ENCODE measurements at regions not wholly inside any gene's neighbourhood (a gene's known extent, or its start where the extent isn't known, plus 50 kb on each side); places are given as distances from the start of the nearest gene placed in this dataset.
"Not testable (repeated sequence)": the region's sequence is repeated elsewhere in the genome, so short reads cannot be mapped to it uniquely, and the experiment has no call there.

GRCh38 chr3:55143336-55143735, 215.5 kb upstream of the LRTM1 start:
- Histone ChIP-seq H3K4me3 (no peak overlapping the region), H3K27ac (no peak overlapping the region), H3K4me1 (no peaks in the 10 kb centered on the region), H3K9me3 (no peaks in the 10 kb centered on the region), H3K36me3 (no peaks in the 10 kb centered on the region), H3K27me3 (no peaks in the 10 kb centered on the region)
- TF ChIP-seq CTCF (IDR thresholded peaks at IDR 0.05), result no peak
- no peak for DNase-seq (ENCODE audit: low spot score)

- H3K9me3 ChIP-seq; H3K27ac ChIP-seq; DNase-seq (ENCODE audit: low spot score); H3K27me3 ChIP-seq; H3K4me1 ChIP-seq; H3K36me3 ChIP-seq; H3K4me3 ChIP-seq: not testable (repeated sequence)
Observed at GRCh38 chr3:55136291-55136690, 208.4 kb upstream of the LRTM1 start.

- no peak for DNase-seq (ENCODE audit: low spot score)
- Histone ChIP-seq H3K36me3 (no peaks in the 10 kb centered on the region), H3K4me3 (no peak overlapping the region), H3K4me1 (no peaks in the 10 kb centered on the region), H3K27ac (no peak overlapping the region), H3K27me3 (no peaks in the 10 kb centered on the region), H3K9me3 (no peaks in the 10 kb centered on the region)
- TF ChIP-seq CTCF (IDR thresholded peaks at IDR 0.05), result no peak
Observed at GRCh38 chr3:55128225-55128823, 200.5 kb upstream of the LRTM1 start.

GRCh38 chr3:55127565-55127964, 199.7 kb upstream of the LRTM1 start:
- no peaks in the 10 kb centered on the region for H3K4me1 ChIP-seq
- no peak for TF ChIP-seq CTCF (IDR thresholded peaks at IDR 0.05)
- H3K9me3 ChIP-seq, result no peaks in the 10 kb centered on the region
- H3K27ac ChIP-seq, result no peak overlapping the region
- no peak overlapping the region for H3K4me3 ChIP-seq
- no peaks in the 10 kb centered on the region for H3K36me3 ChIP-seq
- H3K27me3 ChIP-seq, result no peaks in the 10 kb centered on the region
- no peak for DNase-seq (ENCODE audit: low spot score)

- Histone ChIP-seq H3K4me3 (no peak overlapping the region), H3K27ac (no peak overlapping the region), H3K4me1 (no peaks in the 10 kb centered on the region), H3K36me3 (no peaks in the 10 kb centered on the region), H3K27me3 (no peaks in the 10 kb centered on the region), H3K9me3 (no peaks in the 10 kb centered on the region)
- no peak for DNase-seq (ENCODE audit: low spot score)
- TF ChIP-seq CTCF (IDR thresholded peaks at IDR 0.05), result no peak
Observed at GRCh38 chr3:55124371-55124770, 196.5 kb upstream of the LRTM1 start.

Data from right atrium auricular region (tissue), 2 donors.